Limb (tissue), 2 donors: ENCODE measurements at regions not wholly inside any gene's neighbourhood (a gene's known extent, or its start where the extent isn't known, plus 50 kb on each side); places are given as distances from the start of the nearest gene placed in this dataset.
"Not testable (repeated sequence)": the region's sequence is repeated elsewhere in the genome, so short reads cannot be mapped to it uniquely, and the experiment has no call there.

Source experiments
- DNase-seq, 2 donors: peaks; one replicate each; pipeline ENCODE4 v3.0.0-alpha.2; 2016; ENCODE audit errors: extremely low spot score in 2 of 2

GRCh38 chr15:96037584-96037983 lies 292.9 kb upstream of the NR2F2 start:
- no peak for DNase-seq

- DNase-seq, result no peak
These were observed 292.4 kb upstream of the NR2F2 start for GRCh38 chr15:96038131-96038530.

- DNase-seq, result no peak
These were observed 291.9 kb upstream of the NR2F2 start for GRCh38 chr15:96038650-96039049.

- DNase-seq, result no peak
These were observed 288.3 kb upstream of the NR2F2 start for GRCh38 chr15:96041982-96042733.

- DNase-seq, result no peak
These were observed 287.7 kb upstream of the NR2F2 start for GRCh38 chr15:96042734-96043224.

- no peak for DNase-seq
These were observed 286.8 kb upstream of the NR2F2 start for GRCh38 chr15:96043591-96044171.

- no peak for DNase-seq
These were observed 283.8 kb upstream of the NR2F2 start for GRCh38 chr15:96046620-96047240.

GRCh38 chr15:96047255-96047931 lies 283.1 kb upstream of the NR2F2 start:
- DNase-seq, result peak in 1 of 2 donors; percentile 37

GRCh38 chr15:96049323-96049722 lies 281.2 kb upstream of the NR2F2 start:
- no peak for DNase-seq

- no peak for DNase-seq
These were observed 280.7 kb upstream of the NR2F2 start for GRCh38 chr15:96049766-96050165.

GRCh38 chr15:96051598-96051997 lies 278.9 kb upstream of the NR2F2 start:
- DNase-seq, result no peak

GRCh38 chr15:96052154-96052553 lies 278.3 kb upstream of the NR2F2 start:
- DNase-seq, result no peak

- DNase-seq, result no peak
These were observed 277.9 kb upstream of the NR2F2 start for GRCh38 chr15:96052572-96053030.

- DNase-seq, result peak in 1 of 2 donors; percentile 79
These were observed 277.3 kb upstream of the NR2F2 start for GRCh38 chr15:96053031-96053780.

GRCh38 chr15:96053781-96054428 lies 276.6 kb upstream of the NR2F2 start:
- DNase-seq, result no peak

GRCh38 chr15:96054621-96055020 lies 275.9 kb upstream of the NR2F2 start:
- no peak for DNase-seq

- no peak for DNase-seq
These were observed 272.2 kb upstream of the NR2F2 start for GRCh38 chr15:96058103-96058851.

GRCh38 chr15:96058852-96059103 lies 271.7 kb upstream of the NR2F2 start:
- DNase-seq, result not testable (repeated sequence)

GRCh38 chr15:96060591-96060990 lies 269.9 kb upstream of the NR2F2 start:
- not testable (repeated sequence) for DNase-seq

- no peak for DNase-seq
These were observed 266.1 kb upstream of the NR2F2 start for GRCh38 chr15:96064351-96064756.
